ENCODE measurements at regions not wholly inside any gene's neighbourhood (a gene's known extent, or its start where the extent isn't known, plus 50 kb on each side); places are given as distances from the start of the nearest gene placed in this dataset.

GRCh38 chr20:58002901-58003300, 225.6 kb downstream of the ANKRD60 start:
- Histone ChIP-seq H3K9me3 (no peaks in the 10 kb centered on the region), H3K4me1 (peaks cover 10% of the 10 kb centered on the region), H3K27ac (no peak overlapping the region), H3K27me3 (ENCODE audit: low read depth) (no peaks in the 10 kb centered on the region), H3K36me3 (no peaks in the 10 kb centered on the region), H3K4me3 (no peak overlapping the region)
- TF ChIP-seq, protein P1, sequence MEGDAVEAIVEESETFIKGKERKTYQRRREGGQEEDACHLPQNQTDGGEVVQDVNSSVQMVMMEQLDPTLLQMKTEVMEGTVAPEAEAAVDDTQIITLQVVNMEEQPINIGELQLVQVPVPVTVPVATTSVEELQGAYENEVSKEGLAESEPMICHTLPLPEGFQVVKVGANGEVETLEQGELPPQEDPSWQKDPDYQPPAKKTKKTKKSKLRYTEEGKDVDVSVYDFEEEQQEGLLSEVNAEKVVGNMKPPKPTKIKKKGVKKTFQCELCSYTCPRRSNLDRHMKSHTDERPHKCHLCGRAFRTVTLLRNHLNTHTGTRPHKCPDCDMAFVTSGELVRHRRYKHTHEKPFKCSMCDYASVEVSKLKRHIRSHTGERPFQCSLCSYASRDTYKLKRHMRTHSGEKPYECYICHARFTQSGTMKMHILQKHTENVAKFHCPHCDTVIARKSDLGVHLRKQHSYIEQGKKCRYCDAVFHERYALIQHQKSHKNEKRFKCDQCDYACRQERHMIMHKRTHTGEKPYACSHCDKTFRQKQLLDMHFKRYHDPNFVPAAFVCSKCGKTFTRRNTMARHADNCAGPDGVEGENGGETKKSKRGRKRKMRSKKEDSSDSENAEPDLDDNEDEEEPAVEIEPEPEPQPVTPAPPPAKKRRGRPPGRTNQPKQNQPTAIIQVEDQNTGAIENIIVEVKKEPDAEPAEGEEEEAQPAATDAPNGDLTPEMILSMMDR (IDR thresholded peaks at IDR 0.05), result no peak
- ATAC-seq, result no peak
- intact Hi-C loops (cut with DNase I), result no loop called here
- DNase-seq, result no peak

- Histone ChIP-seq H3K27ac (no peak overlapping the region), H3K36me3 (no peaks in the 10 kb centered on the region), H3K4me3 (no peak overlapping the region), H3K27me3 (ENCODE audit: low read depth) (no peaks in the 10 kb centered on the region), H3K4me1 (peaks cover 10% of the 10 kb centered on the region), H3K9me3 (no peaks in the 10 kb centered on the region)
- ATAC-seq (no peak), DNase-seq (no peak)
- TF ChIP-seq, protein P1 (IDR thresholded peaks at IDR 0.05), result no peak
- intact Hi-C loops (cut with DNase I), result no loop called here
Observed at GRCh38 chr20:58001946-58002345, 226.5 kb downstream of the ANKRD60 start.

- Histone ChIP-seq H3K27ac (no peak overlapping the region), H3K9me3 (no peaks in the 10 kb centered on the region), H3K4me1 (peaks cover 10% of the 10 kb centered on the region), H3K36me3 (no peaks in the 10 kb centered on the region), H3K4me3 (no peak overlapping the region), H3K27me3 (ENCODE audit: low read depth) (no peaks in the 10 kb centered on the region)
- no peak for DNase-seq
- intact Hi-C loops (cut with DNase I), result no loop called here
- no peak for ATAC-seq
- TF ChIP-seq, protein P1 (IDR thresholded peaks at IDR 0.05), result no peak
Observed at GRCh38 chr20:58001381-58001780, 227.1 kb downstream of the ANKRD60 start.

- ATAC-seq (no peak), DNase-seq (no peak)
- Histone ChIP-seq H3K27ac (no peak overlapping the region), H3K36me3 (no peaks in the 10 kb centered on the region), H3K9me3 (no peaks in the 10 kb centered on the region), H3K4me1 (peaks cover 10% of the 10 kb centered on the region), H3K4me3 (no peak overlapping the region), H3K27me3 (ENCODE audit: low read depth) (no peaks in the 10 kb centered on the region)
- intact Hi-C loops (cut with DNase I), result no loop called here
- TF ChIP-seq, protein P1 (IDR thresholded peaks at IDR 0.05), result no peak
Observed at GRCh38 chr20:58000861-58001260, 227.6 kb downstream of the ANKRD60 start.

GRCh38 chr20:57999465-58000111, 228.9 kb downstream of the ANKRD60 start:
- Histone ChIP-seq H3K9me3 (no peaks in the 10 kb centered on the region), H3K4me3 (no peak overlapping the region), H3K36me3 (no peaks in the 10 kb centered on the region), H3K27ac (peak overlapping the region; percentile 39), H3K27me3 (ENCODE audit: low read depth) (no peaks in the 10 kb centered on the region), H3K4me1 (peaks cover 10% of the 10 kb centered on the region)
- intact Hi-C loops (cut with DNase I), result no loop called here
- peak; percentile 55 to 75 for ATAC-seq
- TF ChIP-seq, protein P1 (IDR thresholded peaks at IDR 0.05), result no peak
- peak; percentile 58 for DNase-seq
